ENCODE measurements at regions not wholly inside any gene's neighbourhood (a gene's known extent, or its start where the extent isn't known, plus 50 kb on each side); places are given as distances from the start of the nearest gene placed in this dataset.
"Not testable (repeated sequence)": the region's sequence is repeated elsewhere in the genome, so short reads cannot be mapped to it uniquely, and the experiment has no call there.

GRCh38 chr4:28482580-28483270 lies 1622.1 kb downstream of the STIM2 start:
- Mint-ChIP-seq H3K27me3 (no peaks in the 10 kb centered on the region), H3K36me3 (ENCODE audit: low read depth) (no peaks in the 10 kb centered on the region), H3K4me3 (no peak overlapping the region), H3K4me1 (ENCODE audit: low read depth) (no peaks in the 10 kb centered on the region), H3K27ac (no peak overlapping the region), H3K9me3 (peaks cover 2% of the 10 kb centered on the region)
- DNase-seq, result no peak

GRCh38 chr4:28488021-28488420 lies 1627.4 kb downstream of the STIM2 start:
- no peak for DNase-seq
- Mint-ChIP-seq H3K9me3 (peaks cover 5% of the 10 kb centered on the region), H3K27me3 (no peaks in the 10 kb centered on the region), H3K27ac (no peak overlapping the region), H3K4me3 (no peak overlapping the region), H3K36me3 (ENCODE audit: low read depth) (no peaks in the 10 kb centered on the region), H3K4me1 (ENCODE audit: low read depth) (no peaks in the 10 kb centered on the region)

GRCh38 chr4:28490669-28491068 lies 1630.0 kb downstream of the STIM2 start:
- Mint-ChIP-seq H3K36me3 (ENCODE audit: low read depth) (no peaks in the 10 kb centered on the region), H3K27me3 (no peaks in the 10 kb centered on the region), H3K4me3 (no peak overlapping the region), H3K4me1 (ENCODE audit: low read depth) (no peaks in the 10 kb centered on the region), H3K27ac (no peak overlapping the region), H3K9me3 (peaks cover 11% of the 10 kb centered on the region)
- DNase-seq, result no peak

GRCh38 chr4:28505064-28505463 lies 1644.4 kb downstream of the STIM2 start:
- no peak overlapping the region for H3K4me3 Mint-ChIP-seq
- no peaks in the 10 kb centered on the region for H3K27me3 Mint-ChIP-seq
- H3K36me3 Mint-ChIP-seq (ENCODE audit: low read depth), result no peaks in the 10 kb centered on the region
- DNase-seq, result no peak
- no peaks in the 10 kb centered on the region for H3K4me1 Mint-ChIP-seq (ENCODE audit: low read depth)
- H3K27ac Mint-ChIP-seq, result no peak overlapping the region
- H3K9me3 Mint-ChIP-seq, result peaks cover 8% of the 10 kb centered on the region

GRCh38 chr4:28508636-28509035 lies 1648.0 kb downstream of the STIM2 start:
- no peaks in the 10 kb centered on the region for H3K4me1 Mint-ChIP-seq (ENCODE audit: low read depth)
- no peak overlapping the region for H3K4me3 Mint-ChIP-seq
- no peaks in the 10 kb centered on the region for H3K27me3 Mint-ChIP-seq
- no peaks in the 10 kb centered on the region for H3K36me3 Mint-ChIP-seq (ENCODE audit: low read depth)
- no peak for DNase-seq
- H3K27ac Mint-ChIP-seq, result no peak overlapping the region
- peaks cover 10% of the 10 kb centered on the region for H3K9me3 Mint-ChIP-seq

GRCh38 chr4:28514766-28515165 lies 1654.1 kb downstream of the STIM2 start:
- H3K4me1 Mint-ChIP-seq (ENCODE audit: low read depth); H3K36me3 Mint-ChIP-seq (ENCODE audit: low read depth); DNase-seq; H3K27ac Mint-ChIP-seq; H3K4me3 Mint-ChIP-seq; H3K27me3 Mint-ChIP-seq: not testable (repeated sequence)
- H3K9me3 Mint-ChIP-seq, result peaks cover 11% of the 10 kb centered on the region

GRCh38 chr4:28518561-28519165 lies 1658.0 kb downstream of the STIM2 start:
- no peak overlapping the region for H3K4me3 Mint-ChIP-seq
- no peaks in the 10 kb centered on the region for H3K36me3 Mint-ChIP-seq (ENCODE audit: low read depth)
- no peak overlapping the region for H3K27ac Mint-ChIP-seq
- DNase-seq, result no peak
- H3K4me1 Mint-ChIP-seq (ENCODE audit: low read depth), result no peaks in the 10 kb centered on the region
- H3K27me3 Mint-ChIP-seq, result no peaks in the 10 kb centered on the region
- peaks cover 17% of the 10 kb centered on the region for H3K9me3 Mint-ChIP-seq

- Mint-ChIP-seq H3K4me1 (ENCODE audit: low read depth) (no peaks in the 10 kb centered on the region), H3K36me3 (ENCODE audit: low read depth) (no peaks in the 10 kb centered on the region), H3K9me3 (peaks cover 14% of the 10 kb centered on the region), H3K27ac (no peak overlapping the region), H3K27me3 (no peaks in the 10 kb centered on the region), H3K4me3 (no peak overlapping the region)
- no peak for DNase-seq
Measured at GRCh38 chr4:28523681-28524190, 1663.1 kb downstream of the STIM2 start.

GRCh38 chr4:28536124-28536523 lies 1675.5 kb downstream of the STIM2 start:
- no peak overlapping the region for H3K27ac Mint-ChIP-seq
- no peak for DNase-seq
- H3K4me1 Mint-ChIP-seq (ENCODE audit: low read depth), result no peaks in the 10 kb centered on the region
- no peaks in the 10 kb centered on the region for H3K36me3 Mint-ChIP-seq (ENCODE audit: low read depth)
- peaks cover 7% of the 10 kb centered on the region for H3K9me3 Mint-ChIP-seq
- H3K4me3 Mint-ChIP-seq, result no peak overlapping the region
- H3K27me3 Mint-ChIP-seq, result no peaks in the 10 kb centered on the region

- Mint-ChIP-seq H3K4me1 (ENCODE audit: low read depth) (no peaks in the 10 kb centered on the region), H3K27me3 (no peaks in the 10 kb centered on the region), H3K9me3 (peaks cover 12% of the 10 kb centered on the region), H3K4me3 (no peak overlapping the region), H3K36me3 (ENCODE audit: low read depth) (no peaks in the 10 kb centered on the region), H3K27ac (no peak overlapping the region)
- no peak for DNase-seq
Measured at GRCh38 chr4:28545986-28546385, 1685.3 kb downstream of the STIM2 start.

GRCh38 chr4:28548136-28548535 lies 1687.5 kb downstream of the STIM2 start:
- Mint-ChIP-seq H3K27me3 (no peaks in the 10 kb centered on the region), H3K4me3 (no peak overlapping the region), H3K4me1 (ENCODE audit: low read depth) (no peaks in the 10 kb centered on the region), H3K9me3 (peaks cover 16% of the 10 kb centered on the region), H3K36me3 (ENCODE audit: low read depth) (no peaks in the 10 kb centered on the region), H3K27ac (no peak overlapping the region)
- no peak for DNase-seq

GRCh38 chr4:28548594-28548993 lies 1688.0 kb downstream of the STIM2 start:
- DNase-seq, result no peak
- Mint-ChIP-seq H3K27me3 (no peaks in the 10 kb centered on the region), H3K27ac (no peak overlapping the region), H3K4me3 (no peak overlapping the region), H3K36me3 (ENCODE audit: low read depth) (no peaks in the 10 kb centered on the region), H3K4me1 (ENCODE audit: low read depth) (no peaks in the 10 kb centered on the region), H3K9me3 (peaks cover 21% of the 10 kb centered on the region)

- H3K36me3 Mint-ChIP-seq (ENCODE audit: low read depth), result no peaks in the 10 kb centered on the region
- no peak overlapping the region for H3K27ac Mint-ChIP-seq
- H3K9me3 Mint-ChIP-seq, result peaks cover 17% of the 10 kb centered on the region
- H3K27me3 Mint-ChIP-seq, result no peaks in the 10 kb centered on the region
- no peak overlapping the region for H3K4me3 Mint-ChIP-seq
- H3K4me1 Mint-ChIP-seq (ENCODE audit: low read depth), result no peaks in the 10 kb centered on the region
- no peak for DNase-seq
Measured at GRCh38 chr4:28555866-28556265, 1695.2 kb downstream of the STIM2 start.

- DNase-seq, result no peak
- Mint-ChIP-seq H3K27ac (no peak overlapping the region), H3K9me3 (peaks cover 13% of the 10 kb centered on the region), H3K4me3 (no peak overlapping the region), H3K36me3 (ENCODE audit: low read depth) (no peaks in the 10 kb centered on the region), H3K27me3 (no peaks in the 10 kb centered on the region), H3K4me1 (ENCODE audit: low read depth) (no peaks in the 10 kb centered on the region)
Measured at GRCh38 chr4:28557755-28558154, 1697.1 kb downstream of the STIM2 start.

GRCh38 chr4:28558895-28559294 lies 1698.3 kb downstream of the STIM2 start:
- Mint-ChIP-seq H3K36me3 (ENCODE audit: low read depth) (no peaks in the 10 kb centered on the region), H3K27ac (no peak overlapping the region), H3K4me3 (no peak overlapping the region), H3K4me1 (ENCODE audit: low read depth) (no peaks in the 10 kb centered on the region), H3K27me3 (no peaks in the 10 kb centered on the region), H3K9me3 (peaks cover 6% of the 10 kb centered on the region)
- no peak for DNase-seq
